OCI-LY7 (cell line): ENCODE measurements at regions not wholly inside any gene's neighbourhood (a gene's known extent, or its start where the extent isn't known, plus 50 kb on each side); places are given as distances from the start of the nearest gene placed in this dataset.

Source experiments
- BruUV-seq: library from RNA; stranded (reverse); fragments of 400-500 nt; replicated peaks from 2 replicates; lab custom pipeline; 2021; lab: Mats Ljungman, UMichigan
- CTCF ChIA-PET: fragments of 300-600 bp; sonication (Branson Sonifier 250); formaldehyde crosslinking; loops from one replicate; lab custom pipeline; 2022; ENCODE audit warnings: antibody characterized with exemption; ENCODE audit not compliant: unreplicated experiment; lab: Charles Lee
- POLR2A ChIA-PET: fragments of 300-600 bp; sonication (Branson Sonifier 250); formaldehyde crosslinking; loops from one replicate; lab custom pipeline; 2022; ENCODE audit warnings: antibody characterized with exemption; lab: Charles Lee
- DNase-seq: peaks from one replicate; pipeline ENCODE4 v3.0.0-alpha.2; 2015; ENCODE audit warnings: low spot score
- H2AFZ ChIP-seq: fragments of 200-600 bp; sonication (generic), shearing (Covaris generic); 2 replicates; pipeline ENCODE4 v1.6.1; 2014; ENCODE audit warnings: mild to moderate bottlenecking, antibody characterized with exemption, low read length, moderate library complexity
- H3K27ac ChIP-seq: fragments of 200-600 bp; sonication (generic); 2 replicates; pipeline ENCODE4 v1.5.1; 2014; ENCODE audit warnings: mixed run types, low read depth, mild to moderate bottlenecking, moderate library complexity, low read length, inconsistent platforms; ENCODE audit not compliant: poor library complexity, severe bottlenecking
- H3K36me3 ChIP-seq: fragments of 200-600 bp; sonication (generic); 2 replicates; pipeline ENCODE4 v1.6.1; 2014; ENCODE audit warnings: mild to moderate bottlenecking, antibody characterized with exemption, low read length, moderate library complexity, mixed read lengths; ENCODE audit not compliant: insufficient read depth
- H3K4me1 ChIP-seq: fragments of 200-600 bp; sonication (generic); 2 replicates; pipeline ENCODE4 v1.5.1; 2014; ENCODE audit warnings: mild to moderate bottlenecking, low read length; ENCODE audit not compliant: insufficient read depth, poor library complexity, severe bottlenecking
- H3K4me2 ChIP-seq: fragments of 200-600 bp; sonication (generic); 2 replicates; pipeline ENCODE4 v1.6.1; 2014; ENCODE audit warnings: mild to moderate bottlenecking, low read length
- H3K4me3 ChIP-seq: fragments of 200-600 bp; sonication (generic); 2 replicates; pipeline ENCODE4 v1.5.1; 2014; ENCODE audit warnings: mild to moderate bottlenecking, low read depth, low read length; ENCODE audit not compliant: poor library complexity, severe bottlenecking
- H3K79me2 ChIP-seq: fragments of 200-600 bp; sonication (generic); 2 replicates; pipeline ENCODE4 v1.6.1; 2016; ENCODE audit warnings: low read depth, mild to moderate bottlenecking, low read length, moderate library complexity, mixed read lengths; ENCODE audit not compliant: insufficient read depth
- H3K9me2 ChIP-seq: fragments of 200-600 bp; sonication (generic); 2 replicates; pipeline ENCODE4 v1.6.1; 2016; ENCODE audit warnings: mild to moderate bottlenecking, low read length, mixed read lengths; ENCODE audit not compliant: insufficient read depth
- H3K9me3 ChIP-seq: fragments of 200-600 bp; sonication (generic); 2 replicates; pipeline ENCODE4 v1.6.1; 2014; ENCODE audit warnings: mild to moderate bottlenecking, mixed run types, low read length, mixed read lengths
- H4K20me1 ChIP-seq: fragments of 200-600 bp; sonication (generic); 2 replicates; pipeline ENCODE4 v1.6.1; 2014; ENCODE audit warnings: mild to moderate bottlenecking, antibody characterized with exemption, low read length, moderate library complexity, mixed read lengths; ENCODE audit not compliant: insufficient read depth
- CTCF ChIP-seq: fragments of 200-600 bp; sonication (generic); conservative IDR thresholded peaks from 2 replicates; pipeline ENCODE4 v1.5.1; 2014; ENCODE audit warnings: mild to moderate bottlenecking, antibody characterized with exemption, low read length, moderate library complexity, mixed read lengths
- EZH2phosphoT487 ChIP-seq: fragments of 200-600 bp; sonication (generic); IDR thresholded peaks from 2 replicates; pipeline ENCODE4 v1.6.1; 2018; ENCODE audit warnings: low read depth, borderline replicate concordance, mild to moderate bottlenecking, mixed run types, antibody characterized with exemption, low read length, moderate library complexity, mixed read lengths
- intact Hi-C: fragments of 100-400 bp; cut with micrococcal nuclease; formaldehyde crosslinking; loops from one replicate; pipeline ENCODE4 v1.10.0; 2022; ENCODE audit not compliant: unreplicated experiment

- DNase-seq, result no peak
These were observed 659.9 kb downstream of the ISL1 start for GRCh38 chr5:52043137-52043536.

GRCh38 chr5:52043543-52043942 lies 660.3 kb downstream of the ISL1 start:
- intact Hi-C loops, result no loop called here
- H3K4me1 ChIP-seq, result no peaks in the 10 kb centered on the region
- no peak overlapping the region for H3K4me2 ChIP-seq
- no peak overlapping the region for H3K4me3 ChIP-seq
- BruUV-seq, result no TSS peak
- ChIA-PET POLR2A (interaction anchor here (0.7 kb wide), 1 partner anchor 1701 kb away, joined by 3 read pairs; no protein-coding TSS in a partner anchor), CTCF (no interaction called here)
- H3K9me3 ChIP-seq, result no peaks in the 10 kb centered on the region
- H3K79me2 ChIP-seq, result no peaks in the 10 kb centered on the region
- no peak overlapping the region for H3K27ac ChIP-seq
- no peaks in the 10 kb centered on the region for H3K36me3 ChIP-seq
- TF ChIP-seq EZH2phosphoT487 (no peak), CTCF (no peak)
- no peak for DNase-seq
- no peaks in the 10 kb centered on the region for H3K9me2 ChIP-seq
- no peaks in the 10 kb centered on the region for H4K20me1 ChIP-seq
- no peak overlapping the region for H2AFZ ChIP-seq

More at GRCh38 chr5:52043137-52043536, 659.9 kb downstream of the ISL1 start:
- Histone ChIP-seq H3K9me2 (no peaks in the 10 kb centered on the region), H3K9me3 (no peaks in the 10 kb centered on the region), H4K20me1 (no peaks in the 10 kb centered on the region), H3K36me3 (no peaks in the 10 kb centered on the region), H2AFZ (no peak overlapping the region), H3K79me2 (no peaks in the 10 kb centered on the region), H3K27ac (no peak overlapping the region), H3K4me1 (no peaks in the 10 kb centered on the region), H3K4me2 (no peak overlapping the region), H3K4me3 (no peak overlapping the region)
- POLR2A ChIA-PET, result interaction anchor here (0.7 kb wide), 1 partner anchor 1701 kb away, joined by 3 read pairs; no protein-coding TSS in a partner anchor
- intact Hi-C loops, result no loop called here
- BruUV-seq, result no TSS peak
- TF ChIP-seq EZH2phosphoT487 (no peak), CTCF (no peak)
- CTCF ChIA-PET, result no interaction called here

- H3K79me2 ChIP-seq, result no peaks in the 10 kb centered on the region
- H2AFZ ChIP-seq, result no peak overlapping the region
- CTCF ChIA-PET, result no interaction called here
- H3K4me1 ChIP-seq, result no peaks in the 10 kb centered on the region
- H3K36me3 ChIP-seq, result no peaks in the 10 kb centered on the region
- BruUV-seq, result no TSS peak
- no peak for DNase-seq
- H4K20me1 ChIP-seq, result no peaks in the 10 kb centered on the region
- TF ChIP-seq CTCF, result no peak
- no peak for TF ChIP-seq EZH2phosphoT487
- H3K9me2 ChIP-seq, result no peaks in the 10 kb centered on the region
- intact Hi-C loops, result no loop called here
- POLR2A ChIA-PET, result no interaction called here
- H3K4me2 ChIP-seq, result no peak overlapping the region
- H3K4me3 ChIP-seq, result no peak overlapping the region
- no peaks in the 10 kb centered on the region for H3K9me3 ChIP-seq
- H3K27ac ChIP-seq, result no peak overlapping the region
These were observed 668.5 kb downstream of the ISL1 start for GRCh38 chr5:52051759-52052158.
